ENCODE measurements at regions not wholly inside any gene's neighbourhood (a gene's known extent, or its start where the extent isn't known, plus 50 kb on each side); places are given as distances from the start of the nearest gene placed in this dataset.

DNA sequence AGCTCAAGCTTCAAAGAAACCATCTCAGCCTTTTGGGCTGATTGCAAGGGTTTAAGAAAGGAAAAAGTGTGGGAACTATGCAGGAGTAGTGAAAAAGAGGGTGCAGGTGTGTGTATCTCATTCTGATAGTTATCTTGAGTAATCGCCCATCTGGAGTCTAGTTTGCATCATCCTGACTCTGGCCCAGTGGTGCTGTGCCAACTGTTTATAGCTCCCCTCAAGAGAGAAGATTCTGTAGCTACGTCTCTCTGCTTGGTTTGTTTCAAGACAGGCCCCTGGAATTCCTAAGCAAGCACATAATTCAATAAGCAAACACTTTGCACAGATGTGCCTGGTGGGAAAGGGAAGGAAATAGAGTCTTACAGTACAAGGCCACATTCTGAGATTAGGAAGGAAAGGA lies 144.4 kb downstream of the HAPSTR1 start:
- H3K4me3 ChIP-seq (ENCODE audit: low read length, poor library complexity, severe bottlenecking) = no peak overlapping the region
- no peak overlapping the region for H3K9ac ChIP-seq (ENCODE audit: low read depth, low read length, poor library complexity, severe bottlenecking)
- H3K27me3 ChIP-seq (ENCODE audit: insufficient read depth, low read length, poor library complexity, severe bottlenecking) = no peaks in the 10 kb centered on the region
- no peak for TF ChIP-seq EZH2phosphoT487 (IDR thresholded peaks at IDR 0.05; ENCODE audit: borderline replicate concordance)
- TF ChIP-seq, protein P1, sequence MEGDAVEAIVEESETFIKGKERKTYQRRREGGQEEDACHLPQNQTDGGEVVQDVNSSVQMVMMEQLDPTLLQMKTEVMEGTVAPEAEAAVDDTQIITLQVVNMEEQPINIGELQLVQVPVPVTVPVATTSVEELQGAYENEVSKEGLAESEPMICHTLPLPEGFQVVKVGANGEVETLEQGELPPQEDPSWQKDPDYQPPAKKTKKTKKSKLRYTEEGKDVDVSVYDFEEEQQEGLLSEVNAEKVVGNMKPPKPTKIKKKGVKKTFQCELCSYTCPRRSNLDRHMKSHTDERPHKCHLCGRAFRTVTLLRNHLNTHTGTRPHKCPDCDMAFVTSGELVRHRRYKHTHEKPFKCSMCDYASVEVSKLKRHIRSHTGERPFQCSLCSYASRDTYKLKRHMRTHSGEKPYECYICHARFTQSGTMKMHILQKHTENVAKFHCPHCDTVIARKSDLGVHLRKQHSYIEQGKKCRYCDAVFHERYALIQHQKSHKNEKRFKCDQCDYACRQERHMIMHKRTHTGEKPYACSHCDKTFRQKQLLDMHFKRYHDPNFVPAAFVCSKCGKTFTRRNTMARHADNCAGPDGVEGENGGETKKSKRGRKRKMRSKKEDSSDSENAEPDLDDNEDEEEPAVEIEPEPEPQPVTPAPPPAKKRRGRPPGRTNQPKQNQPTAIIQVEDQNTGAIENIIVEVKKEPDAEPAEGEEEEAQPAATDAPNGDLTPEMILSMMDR (conservative IDR thresholded peaks at IDR 0.05; ENCODE audit: low read length) = no peak
- H3F3A ChIP-seq (ENCODE audit: low read depth) = no peaks in the 10 kb centered on the region
- H3K79me2 ChIP-seq (ENCODE audit: insufficient read depth, low read length) = no peaks in the 10 kb centered on the region
- no peaks in the 10 kb centered on the region for H4K20me1 ChIP-seq (ENCODE audit: insufficient read depth, low read length, poor library complexity, severe bottlenecking)
- no peak overlapping the region for H3K4me2 ChIP-seq (ENCODE audit: low read depth, low read length, poor library complexity, severe bottlenecking)
- no peaks in the 10 kb centered on the region for H3K9me2 ChIP-seq (replicated peaks; ENCODE audit: low read depth, low read length)
- H3K9me3 ChIP-seq (ENCODE audit: insufficient read depth, low read depth, low read length) = no peaks in the 10 kb centered on the region
- no peaks in the 10 kb centered on the region for H3K4me1 ChIP-seq (ENCODE audit: insufficient read depth, low read length, poor library complexity, severe bottlenecking)
- H3K36me3 ChIP-seq (ENCODE audit: insufficient read depth, low read length) = no peaks in the 10 kb centered on the region
- no peak overlapping the region for H2AFZ ChIP-seq (ENCODE audit: low read length)

DNA sequence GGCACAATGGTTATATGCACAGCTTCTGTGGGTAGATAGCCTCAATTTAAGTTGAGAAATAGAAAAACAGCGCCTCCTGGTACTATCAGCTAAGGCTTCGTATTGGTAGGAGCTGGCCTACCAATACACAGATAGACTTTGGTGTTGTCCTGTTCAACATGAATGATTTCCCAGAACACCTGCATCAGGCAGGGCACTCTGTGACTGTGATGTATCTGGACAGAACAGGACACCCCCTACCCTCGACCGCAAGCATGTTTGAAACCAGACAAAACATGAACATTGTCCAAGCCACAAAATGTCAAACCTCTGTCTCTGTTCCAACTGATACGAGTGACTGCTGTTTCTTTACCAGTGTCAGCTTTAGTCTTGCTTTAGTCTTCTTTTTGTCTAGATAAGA lies 144.9 kb downstream of the HAPSTR1 start:
- no peaks in the 10 kb centered on the region for H4K20me1 ChIP-seq (ENCODE audit: insufficient read depth, low read length, poor library complexity, severe bottlenecking)
- H3K36me3 ChIP-seq (ENCODE audit: insufficient read depth, low read length) = no peaks in the 10 kb centered on the region
- H3K4me2 ChIP-seq (ENCODE audit: low read depth, low read length, poor library complexity, severe bottlenecking) = no peak overlapping the region
- no peak overlapping the region for H3K9ac ChIP-seq (ENCODE audit: low read depth, low read length, poor library complexity, severe bottlenecking)
- H3K9me3 ChIP-seq (ENCODE audit: insufficient read depth, low read depth, low read length) = no peaks in the 10 kb centered on the region
- no peaks in the 10 kb centered on the region for H3K9me2 ChIP-seq (replicated peaks; ENCODE audit: low read depth, low read length)
- no peaks in the 10 kb centered on the region for H3K4me1 ChIP-seq (ENCODE audit: insufficient read depth, low read length, poor library complexity, severe bottlenecking)
- no peak overlapping the region for H3K4me3 ChIP-seq (ENCODE audit: low read length, poor library complexity, severe bottlenecking)
- H2AFZ ChIP-seq (ENCODE audit: low read length) = no peak overlapping the region
- no peaks in the 10 kb centered on the region for H3F3A ChIP-seq (ENCODE audit: low read depth)
- no peaks in the 10 kb centered on the region for H3K79me2 ChIP-seq (ENCODE audit: insufficient read depth, low read length)
- no peak for TF ChIP-seq EZH2phosphoT487 (IDR thresholded peaks at IDR 0.05; ENCODE audit: borderline replicate concordance)
- TF ChIP-seq, protein P1 (conservative IDR thresholded peaks at IDR 0.05; ENCODE audit: low read length) = no peak
- H3K27me3 ChIP-seq (ENCODE audit: insufficient read depth, low read length, poor library complexity, severe bottlenecking) = no peaks in the 10 kb centered on the region

DNA sequence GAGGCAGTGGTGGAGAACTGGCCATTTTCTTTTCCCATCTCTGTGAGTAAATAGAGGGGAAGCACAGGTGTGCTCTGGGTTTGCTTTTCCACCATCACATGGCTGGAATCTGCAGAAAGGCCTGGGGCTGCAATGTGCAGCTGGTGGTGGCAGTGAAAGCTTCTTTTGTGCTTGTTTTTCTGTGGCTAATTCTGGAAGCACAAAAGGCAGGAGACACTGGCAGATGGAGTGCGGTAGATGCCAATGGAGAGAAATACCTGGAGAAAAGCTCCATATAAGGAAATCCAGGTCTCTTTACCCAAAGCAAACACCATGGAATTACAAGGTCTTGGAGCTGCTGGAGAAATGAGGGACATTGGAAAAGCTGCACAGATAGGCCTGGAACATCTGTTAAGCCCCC lies 146.9 kb downstream of the HAPSTR1 start:
- TF ChIP-seq, protein P1 (conservative IDR thresholded peaks at IDR 0.05; ENCODE audit: low read length) = no peak
- TF ChIP-seq EZH2phosphoT487 (IDR thresholded peaks at IDR 0.05; ENCODE audit: borderline replicate concordance) = no peak
- H2AFZ ChIP-seq (ENCODE audit: low read length) = no peak overlapping the region
- no peaks in the 10 kb centered on the region for H3K27me3 ChIP-seq (ENCODE audit: insufficient read depth, low read length, poor library complexity, severe bottlenecking)

More for the DNA sequence above, 146.9 kb downstream of the HAPSTR1 start:
- H3K79me2 ChIP-seq (ENCODE audit: insufficient read depth, low read length) = no peaks in the 10 kb centered on the region
- H3K36me3 ChIP-seq (ENCODE audit: insufficient read depth, low read length) = no peaks in the 10 kb centered on the region
- H3K4me3 ChIP-seq (ENCODE audit: low read length, poor library complexity, severe bottlenecking) = no peak overlapping the region
- no peaks in the 10 kb centered on the region for H3K9me2 ChIP-seq (replicated peaks; ENCODE audit: low read depth, low read length)
- H3K9ac ChIP-seq (ENCODE audit: low read depth, low read length, poor library complexity, severe bottlenecking) = no peak overlapping the region
- no peaks in the 10 kb centered on the region for H3K4me1 ChIP-seq (ENCODE audit: insufficient read depth, low read length, poor library complexity, severe bottlenecking)
- H4K20me1 ChIP-seq (ENCODE audit: insufficient read depth, low read length, poor library complexity, severe bottlenecking) = no peaks in the 10 kb centered on the region
- no peaks in the 10 kb centered on the region for H3F3A ChIP-seq (ENCODE audit: low read depth)
- H3K4me2 ChIP-seq (ENCODE audit: low read depth, low read length, poor library complexity, severe bottlenecking) = no peak overlapping the region
- H3K9me3 ChIP-seq (ENCODE audit: insufficient read depth, low read depth, low read length) = no peaks in the 10 kb centered on the region
